ENCODE measurements at regions not wholly inside any gene's neighbourhood (a gene's known extent, or its start where the extent isn't known, plus 50 kb on each side); places are given as distances from the start of the nearest gene placed in this dataset.
"Not testable (repeated sequence)": the region's sequence is repeated elsewhere in the genome, so short reads cannot be mapped to it uniquely, and the experiment has no call there.

GRCh38 chr3:145692751-145693150 lies 468.2 kb downstream of the PLOD2 start:
- no peak overlapping the region for H3K27ac ChIP-seq
- no peak for TF ChIP-seq ZFX (IDR thresholded peaks at IDR 0.05; ENCODE audit: borderline replicate concordance)
- no peak for TF ChIP-seq CTCF (IDR thresholded peaks at IDR 0.05)

GRCh38 chr3:145696011-145696410 lies 465.0 kb downstream of the PLOD2 start:
- H3K27ac ChIP-seq, result no peak overlapping the region
- TF ChIP-seq CTCF (IDR thresholded peaks at IDR 0.05), result no peak
- TF ChIP-seq ZFX (IDR thresholded peaks at IDR 0.05; ENCODE audit: borderline replicate concordance), result no peak

GRCh38 chr3:145698250-145698649 lies 462.7 kb downstream of the PLOD2 start:
- TF ChIP-seq ZFX (IDR thresholded peaks at IDR 0.05; ENCODE audit: borderline replicate concordance), result no peak
- no peak for TF ChIP-seq CTCF (IDR thresholded peaks at IDR 0.05)
- H3K27ac ChIP-seq, result no peak overlapping the region

GRCh38 chr3:145698749-145699148 lies 462.2 kb downstream of the PLOD2 start:
- no peak for TF ChIP-seq ZFX (IDR thresholded peaks at IDR 0.05; ENCODE audit: borderline replicate concordance)
- TF ChIP-seq CTCF (IDR thresholded peaks at IDR 0.05), result no peak
- H3K27ac ChIP-seq, result no peak overlapping the region

GRCh38 chr3:145704020-145704419 lies 457.0 kb downstream of the PLOD2 start:
- TF ChIP-seq ZFX (IDR thresholded peaks at IDR 0.05; ENCODE audit: borderline replicate concordance), result no peak
- no peak for TF ChIP-seq CTCF (IDR thresholded peaks at IDR 0.05)
- H3K27ac ChIP-seq, result no peak overlapping the region

GRCh38 chr3:145709779-145710178 lies 451.2 kb downstream of the PLOD2 start:
- H3K27ac ChIP-seq, result not testable (repeated sequence)

GRCh38 chr3:145716519-145716918 lies 444.5 kb downstream of the PLOD2 start:
- H3K27ac ChIP-seq, result no peak overlapping the region
- TF ChIP-seq ZFX (IDR thresholded peaks at IDR 0.05; ENCODE audit: borderline replicate concordance) (no peak), CTCF (IDR thresholded peaks at IDR 0.05) (no peak)

GRCh38 chr3:145719114-145719513 lies 441.9 kb downstream of the PLOD2 start:
- TF ChIP-seq ZFX (IDR thresholded peaks at IDR 0.05; ENCODE audit: borderline replicate concordance) (no peak), CTCF (IDR thresholded peaks at IDR 0.05) (no peak)
- H3K27ac ChIP-seq, result no peak overlapping the region

Data from 22Rv1 (cell line).